Naive thymus-derived CD4-positive, alpha-beta T cell (primary cell): ENCODE measurements at regions not wholly inside any gene's neighbourhood (a gene's known extent, or its start where the extent isn't known, plus 50 kb on each side); places are given as distances from the start of the nearest gene placed in this dataset.

ENCODE experiments used
- ATAC-seq: fragments of 150-1000 bp; cut with Tn5 transposase; 2 replicates; pipeline ENCODE4 v1.10.0; 2021; ENCODE audit warnings: mild to moderate bottlenecking, moderate library complexity
- CTCF ChIA-PET: fragments of 350-600 bp; sonication (Branson Sonifier 250); formaldehyde crosslinking; loops from one replicate; lab custom pipeline; 2021; ENCODE audit warnings: antibody characterized with exemption; lab: Charles Lee
- POLR2A ChIA-PET: fragments of 350-600 bp; sonication (Branson Sonifier 250); formaldehyde crosslinking; loops from one replicate; lab custom pipeline; 2021; ENCODE audit warnings: antibody characterized with exemption, inconsistent platforms; lab: Charles Lee
- DNase-seq, 9 donors: peaks; one replicate each; pipeline versions ENCODE4 v3.0.0 to v3.0.0-alpha.2; 2020 to 2022; ENCODE audit warnings: mixed read lengths in 1 of 9
- H3K27ac ChIP-seq: one replicate; pipeline ENCODE4 v1.7.0; 2013; ENCODE audit warnings: mild to moderate bottlenecking, low read depth, low read length, moderate library complexity
- H3K27me3 ChIP-seq, 2 donors: one replicate each; pipeline ENCODE4 v1.7.0; 2013; ENCODE audit warnings: low read length in 2 of 2, mild to moderate bottlenecking in 2 of 2, moderate library complexity in 2 of 2; ENCODE audit not compliant: control insufficient read depth in 2 of 2, insufficient read depth in 2 of 2
- H3K36me3 ChIP-seq, 3 experiments: 1 replicate in 2 of 3; 2 replicates in 1 of 3; pipeline ENCODE4 v1.7.0; 2013; ENCODE audit warnings: low read length in 3 of 3, mild to moderate bottlenecking in 3 of 3, moderate library complexity in 1 of 3; ENCODE audit not compliant: insufficient read depth in 3 of 3, control insufficient read depth in 2 of 3
- H3K4me1 ChIP-seq, 2 donors: one replicate each; pipeline ENCODE4 v1.7.0; 2013; ENCODE audit warnings: low read length in 2 of 2, mild to moderate bottlenecking in 2 of 2, moderate library complexity in 1 of 2; ENCODE audit not compliant: control insufficient read depth in 2 of 2, insufficient read depth in 2 of 2
- H3K4me3 ChIP-seq: 2 replicates; pipeline ENCODE4 v1.7.0; 2013; ENCODE audit warnings: mild to moderate bottlenecking, low read length
- H3K9me3 ChIP-seq, 3 experiments: 1 replicate in 2 of 3; 2 replicates in 1 of 3; pipeline ENCODE4 v1.7.0; 2013; ENCODE audit warnings: low read length in 3 of 3; ENCODE audit not compliant: control insufficient read depth in 2 of 3
- H3K27ac Mint-ChIP-seq, 9 donors: one replicate each; pipeline ENCODE4 v1.8.0; 2020 to 2022; ENCODE audit warnings: mixed read lengths in 9 of 9, mild to moderate bottlenecking in 8 of 9, moderate library complexity in 5 of 9, inconsistent platforms in 2 of 9
- H3K27me3 Mint-ChIP-seq, 5 donors: one replicate each; pipeline ENCODE4 v1.8.0; 2021 to 2022; ENCODE audit warnings: mixed read lengths in 5 of 5, mild to moderate bottlenecking in 1 of 5
- H3K36me3 Mint-ChIP-seq, 5 donors: one replicate each; pipeline ENCODE4 v1.8.0; 2020 to 2022; ENCODE audit warnings: mixed read lengths in 5 of 5, mild to moderate bottlenecking in 3 of 5, inconsistent platforms in 1 of 5
- H3K4me1 Mint-ChIP-seq, 7 donors: one replicate each; pipeline ENCODE4 v1.8.0; 2020 to 2022; ENCODE audit warnings: mixed read lengths in 7 of 7, mild to moderate bottlenecking in 3 of 7, inconsistent platforms in 1 of 7
- H3K4me3 Mint-ChIP-seq, 10 donors: one replicate each; pipeline ENCODE4 v1.8.0; 2020 to 2022; ENCODE audit warnings: mild to moderate bottlenecking in 10 of 10, mixed read lengths in 10 of 10, moderate library complexity in 6 of 10, inconsistent platforms in 2 of 10
- H3K9me3 Mint-ChIP-seq, 11 donors: one replicate each; pipeline ENCODE4 v1.8.0; 2020 to 2022; ENCODE audit warnings: mixed read lengths in 11 of 11, mild to moderate bottlenecking in 4 of 11, inconsistent platforms in 1 of 11, moderate library complexity in 1 of 11
- intact Hi-C, 2 donors: fragments of 100-400 bp; cut with micrococcal nuclease; formaldehyde crosslinking; loops; one replicate each; pipeline ENCODE4 v1.15.1; 2023

DNA sequence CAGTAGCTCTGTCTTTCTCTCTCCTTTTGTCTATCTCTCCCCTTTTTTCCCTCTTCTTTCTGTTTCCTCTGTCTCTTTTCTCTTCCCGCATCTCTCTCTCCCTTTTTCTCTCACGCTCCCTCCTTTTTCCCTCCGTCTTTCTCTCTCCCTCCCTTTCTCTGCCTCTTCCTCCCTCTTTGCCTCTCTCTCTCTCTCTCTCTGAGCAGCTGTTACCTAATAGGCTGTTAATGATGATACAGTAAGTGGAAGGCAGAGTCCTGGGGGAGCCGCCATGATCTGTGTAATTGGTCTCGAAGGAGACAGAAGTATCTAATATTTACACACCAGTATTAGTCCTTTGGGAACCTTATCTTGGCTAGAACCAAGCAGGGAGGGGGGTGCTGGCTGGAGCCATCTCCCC, 136.1 kb upstream of the CIBAR2 start:
- no peaks in the 10 kb centered on the region for H3K36me3 Mint-ChIP-seq
- CTCF ChIA-PET, result no interaction called here
- no peak overlapping the region for H3K27ac ChIP-seq
- POLR2A ChIA-PET, result no interaction called here
- no peaks in the 10 kb centered on the region for H3K4me1 ChIP-seq
- peak overlapping the region in 1 of 9 donors; percentile 43 for H3K27ac Mint-ChIP-seq
- no peak overlapping the region for H3K4me3 ChIP-seq
- no peaks in the 10 kb centered on the region for H3K9me3 ChIP-seq
- H3K36me3 ChIP-seq, result no peaks in the 10 kb centered on the region
- ATAC-seq, result no peak
- no peaks in the 10 kb centered on the region for H3K9me3 Mint-ChIP-seq
- no peak for DNase-seq
- H3K27me3 Mint-ChIP-seq, result peaks cover 3 to 16% (median 9%) of the 10 kb centered on the region in 5 donors
- H3K4me3 Mint-ChIP-seq, result no peak overlapping the region
- intact Hi-C loops, result no loop called here
- H3K27me3 ChIP-seq, result no peaks in the 10 kb centered on the region
- H3K4me1 Mint-ChIP-seq, result peaks cover 2 to 8% (median 6%) of the 10 kb centered on the region in 7 donors

- no peaks in the 10 kb centered on the region for H3K4me1 ChIP-seq
- H3K27ac ChIP-seq, result no peak overlapping the region
- no peaks in the 10 kb centered on the region for H3K36me3 ChIP-seq
- Mint-ChIP-seq H3K4me3 (no peak overlapping the region), H3K9me3 (no peaks in the 10 kb centered on the region), H3K27ac (peak overlapping the region in 1 of 9 donors; percentile 43), H3K4me1 (peaks cover 2 to 8% (median 6%) of the 10 kb centered on the region in 7 donors), H3K36me3 (no peaks in the 10 kb centered on the region), H3K27me3 (peaks cover 3 to 16% (median 9%) of the 10 kb centered on the region in 5 donors)
- H3K27me3 ChIP-seq, result no peaks in the 10 kb centered on the region
- intact Hi-C loops, result no loop called here
- POLR2A ChIA-PET, result no interaction called here
- H3K9me3 ChIP-seq, result no peaks in the 10 kb centered on the region
- CTCF ChIA-PET, result no interaction called here
- DNase-seq (no peak), ATAC-seq (no peak)
- H3K4me3 ChIP-seq, result no peak overlapping the region
These were observed 136.6 kb upstream of the CIBAR2 start for GRCh38 chr16:85248857-85249256.

GRCh38 chr16:85249418-85250146, 137.3 kb upstream of the CIBAR2 start:
- Mint-ChIP-seq H3K27ac (no peak overlapping the region), H3K9me3 (no peaks in the 10 kb centered on the region), H3K27me3 (peaks cover 3 to 16% (median 9%) of the 10 kb centered on the region in 5 donors), H3K36me3 (no peaks in the 10 kb centered on the region), H3K4me1 (peaks cover 2 to 8% (median 6%) of the 10 kb centered on the region in 7 donors), H3K4me3 (no peak overlapping the region)
- ChIA-PET CTCF (interaction anchor here (0.9 kb wide), 1 partner anchor 366 kb away, joined by 3 read pairs; no protein-coding TSS in a partner anchor), POLR2A (no interaction called here)
- Histone ChIP-seq H3K4me3 (no peak overlapping the region), H3K4me1 (no peaks in the 10 kb centered on the region), H3K9me3 (no peaks in the 10 kb centered on the region), H3K36me3 (no peaks in the 10 kb centered on the region), H3K27me3 (no peaks in the 10 kb centered on the region), H3K27ac (no peak overlapping the region)
- no peak for ATAC-seq
- no peak for DNase-seq
- intact Hi-C loops, result no loop called here

DNA sequence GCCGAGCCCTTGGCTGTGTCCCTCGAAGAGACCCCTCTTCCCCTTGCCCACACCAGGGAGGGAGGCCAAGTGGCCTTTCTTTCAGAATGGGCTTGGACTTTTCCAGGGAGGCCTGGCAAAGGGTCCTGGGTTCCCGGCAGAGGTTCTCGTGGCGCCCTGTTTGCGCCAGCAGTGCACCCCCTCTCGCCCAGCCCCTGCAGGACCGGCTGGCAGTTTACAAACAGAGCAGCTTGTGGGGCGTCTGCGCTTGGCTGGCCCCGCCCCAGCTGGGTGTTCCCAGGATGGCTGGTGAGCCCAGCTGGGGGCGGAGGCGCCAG, 137.8 kb upstream of the CIBAR2 start:
- CTCF ChIA-PET, result interaction anchor here (0.9 kb wide), 1 partner anchor 366 kb away, joined by 3 read pairs; no protein-coding TSS in a partner anchor
- Histone ChIP-seq H3K27ac (no peak overlapping the region), H3K36me3 (no peaks in the 10 kb centered on the region), H3K4me3 (no peak overlapping the region), H3K4me1 (no peaks in the 10 kb centered on the region), H3K27me3 (no peaks in the 10 kb centered on the region), H3K9me3 (no peaks in the 10 kb centered on the region)
- DNase-seq, result no peak
- ATAC-seq, result no peak
- Mint-ChIP-seq H3K27me3 (peaks cover 3 to 16% (median 9%) of the 10 kb centered on the region in 5 donors), H3K36me3 (no peaks in the 10 kb centered on the region), H3K4me1 (peaks cover 2 to 8% (median 6%) of the 10 kb centered on the region in 7 donors), H3K4me3 (no peak overlapping the region), H3K9me3 (no peaks in the 10 kb centered on the region), H3K27ac (no peak overlapping the region)
- POLR2A ChIA-PET, result no interaction called here
- intact Hi-C loops, result no loop called here

- H3K4me3 ChIP-seq, result no peak overlapping the region
- Mint-ChIP-seq H3K36me3 (no peaks in the 10 kb centered on the region), H3K9me3 (no peaks in the 10 kb centered on the region), H3K4me1 (peaks cover 1 to 5% (median 2%) of the 10 kb centered on the region in 7 donors), H3K4me3 (no peak overlapping the region), H3K27ac (no peak overlapping the region), H3K27me3 (peaks cover 0 to 13% (median 5%) of the 10 kb centered on the region in 5 donors)
- no peak for ATAC-seq
- no peak overlapping the region for H3K27ac ChIP-seq
- intact Hi-C loops, result no loop called here
- H3K4me1 ChIP-seq, result no peaks in the 10 kb centered on the region
- no peaks in the 10 kb centered on the region for H3K9me3 ChIP-seq
- no peak for DNase-seq
- ChIA-PET CTCF (no interaction called here), POLR2A (no interaction called here)
- H3K36me3 ChIP-seq, result no peaks in the 10 kb centered on the region
- H3K27me3 ChIP-seq, result no peaks in the 10 kb centered on the region
These were observed 138.4 kb upstream of the CIBAR2 start for GRCh38 chr16:85250609-85251223.

- Histone ChIP-seq H3K9me3 (no peaks in the 10 kb centered on the region), H3K4me1 (no peaks in the 10 kb centered on the region), H3K27me3 (no peaks in the 10 kb centered on the region), H3K36me3 (no peaks in the 10 kb centered on the region), H3K27ac (no peak overlapping the region), H3K4me3 (no peak overlapping the region)
- H3K27ac Mint-ChIP-seq, result no peak overlapping the region
- H3K9me3 Mint-ChIP-seq, result no peaks in the 10 kb centered on the region
- no peak overlapping the region for H3K4me3 Mint-ChIP-seq
- H3K4me1 Mint-ChIP-seq, result peaks cover 0 to 2% (median 0%) of the 10 kb centered on the region in 7 donors
- peaks cover 0 to 12% (median 4%) of the 10 kb centered on the region in 5 donors for H3K27me3 Mint-ChIP-seq
- ATAC-seq, result no peak
- intact Hi-C loops, result no loop called here
- POLR2A ChIA-PET, result interaction anchor here (0.6 kb wide), 1 partner anchor 56 kb away, joined by 3 read pairs; no protein-coding TSS in a partner anchor
- no peaks in the 10 kb centered on the region for H3K36me3 Mint-ChIP-seq
- CTCF ChIA-PET, result interaction anchor here (0.6 to 1.2 kb wide), 4 partner anchors 9 to 129 kb away, joined by 3 to 6 read pairs (median 4); no protein-coding TSS in a partner anchor
- no peak for DNase-seq
These were observed 139.0 kb upstream of the CIBAR2 start for GRCh38 chr16:85251225-85251760.
